Spleen (tissue), 11 donors: ENCODE measurements at regions not wholly inside any gene's neighbourhood (a gene's known extent, or its start where the extent isn't known, plus 50 kb on each side); places are given as distances from the start of the nearest gene placed in this dataset.

Experiments
- DNase-seq: peaks from one replicate; pipeline ENCODE4 v3.0.0-alpha.2; 2020
- H3K27ac ChIP-seq, 8 donors: fragments of 200-600 bp; sonication (generic) in 7 of 8; 1 replicate in 4 of 8; 2 replicates in 4 of 8; pipeline versions ENCODE4 v1.5.0 to v1.8.0; 2016 to 2021; ENCODE audit warnings: inconsistent platforms in 4 of 8, mild to moderate bottlenecking in 4 of 8, moderate library complexity in 1 of 8
- H3K27me3 ChIP-seq, 7 donors: fragments of 200-600 bp; sonication (generic) in 6 of 7; replicated peaks in 1 of 7; 1 replicate in 4 of 7; 2 replicates in 3 of 7; pipeline versions ENCODE4 v1.5.0 to v1.8.0; 2016 to 2021; ENCODE audit warnings: inconsistent platforms in 3 of 7, mild to moderate bottlenecking in 1 of 7
- H3K36me3 ChIP-seq, 6 donors: fragments of 200-600 bp; sonication (generic) in 5 of 6; 1 replicate in 4 of 6; 2 replicates in 2 of 6; pipeline versions ENCODE4 v1.5.0 to v1.8.0; 2016 to 2021; ENCODE audit warnings: inconsistent platforms in 2 of 6
- H3K4me1 ChIP-seq, 6 donors: fragments of 200-600 bp; sonication (generic) in 5 of 6; 1 replicate in 3 of 6; 2 replicates in 3 of 6; pipeline versions ENCODE4 v1.5.0 to v1.8.0; 2016 to 2021; ENCODE audit warnings: inconsistent platforms in 3 of 6
- H3K4me3 ChIP-seq, 8 donors: fragments of 200-600 bp; sonication (generic) in 7 of 8; 1 replicate in 4 of 8; 2 replicates in 4 of 8; pipeline versions ENCODE4 v1.5.0 to v1.8.0; 2016 to 2021; ENCODE audit warnings: inconsistent platforms in 4 of 8, mild to moderate bottlenecking in 4 of 8, moderate library complexity in 2 of 8
- H3K9me3 ChIP-seq, 8 donors: fragments of 200-600 bp; sonication (generic) in 7 of 8; 1 replicate in 4 of 8; 2 replicates in 4 of 8; pipeline versions ENCODE4 v1.5.0 to v1.8.0; 2016 to 2021; ENCODE audit warnings: inconsistent platforms in 4 of 8
- POLR2A ChIP-seq, 3 donors: fragments of 450-650 bp; IDR thresholded peaks; one replicate each; pipeline ENCODE4 v1.5.1; 2017; ENCODE audit warnings: antibody characterized with exemption in 3 of 3, mild to moderate bottlenecking in 1 of 3
- POLR2AphosphoS5 ChIP-seq, 3 donors: sonication (generic); formaldehyde crosslinking; IDR thresholded peaks; one replicate each; pipeline ENCODE4 v1.5.1; 2017; ENCODE audit warnings: antibody characterized with exemption in 3 of 3
- WGBS, 5 donors: extraction: QIAGEN DNeasy Blood & Tissue Kit in 3 of 5; methylation state at CpG; one replicate each; pipeline versions ENCODE4 v1.1.5 to v1.1.7; 2013 to 2018; 5-methylcytosine and 5-hydroxymethylcytosine counted together
- intact Hi-C: fragments of 100-400 bp; cut with DNase I; formaldehyde crosslinking; loops from one replicate; pipeline ENCODE4 v1.15.0; 2023; ENCODE audit warnings: low total_unique reads
- TF ChIP-seq, protein P1 (sequence below), 11 experiments: fragments of 200-600 bp in 7 of 11; fragments of 450-650 bp in 4 of 11; sonication (generic) in 4 of 11; IDR thresholded peaks in 8 of 11; conservative IDR thresholded peaks in 3 of 11; 1 replicate in 7 of 11; 2 replicates in 4 of 11; pipeline versions ENCODE4 v1.4.0 to v1.8.0; 2016 to 2021; ENCODE audit warnings: antibody characterized with exemption in 11 of 11, inconsistent platforms in 4 of 11, mild to moderate bottlenecking in 1 of 11
- donor health status: healthy with polysubstance abuse.
- donor health status: DM: no; HTN: no; CAD: no; lungs with moderate emphysema.
- donor health status: DM: no; HTN: no; CAD: no.
- donor health status: Bipolar disorder and iron deficiency.
- donor health status: healthy.
- donor health status: DM: no; HTN: no; CAD: no.
- donor health status: DM: yes; HTN: yes; CAD: no.

DNA sequence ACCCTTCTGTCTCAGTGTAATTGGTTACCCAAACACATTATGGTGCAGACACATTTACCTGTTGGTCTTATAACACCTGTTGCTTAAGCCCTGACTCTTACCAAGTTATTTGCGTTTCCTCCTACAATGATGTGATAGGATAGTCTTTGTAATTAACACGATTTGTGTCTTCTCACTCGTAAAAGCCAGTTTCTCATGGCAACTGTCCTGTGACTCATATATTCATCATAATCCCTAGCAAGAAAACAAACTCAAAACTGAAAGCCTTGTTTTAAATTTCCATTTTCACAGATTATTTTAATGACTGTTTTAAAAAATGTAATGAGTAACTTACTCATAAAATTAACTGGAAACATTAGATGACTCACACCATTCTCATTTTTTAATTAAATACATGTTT lies 495.2 kb downstream of the NLGN4X start:
- TF ChIP-seq, protein P1, sequence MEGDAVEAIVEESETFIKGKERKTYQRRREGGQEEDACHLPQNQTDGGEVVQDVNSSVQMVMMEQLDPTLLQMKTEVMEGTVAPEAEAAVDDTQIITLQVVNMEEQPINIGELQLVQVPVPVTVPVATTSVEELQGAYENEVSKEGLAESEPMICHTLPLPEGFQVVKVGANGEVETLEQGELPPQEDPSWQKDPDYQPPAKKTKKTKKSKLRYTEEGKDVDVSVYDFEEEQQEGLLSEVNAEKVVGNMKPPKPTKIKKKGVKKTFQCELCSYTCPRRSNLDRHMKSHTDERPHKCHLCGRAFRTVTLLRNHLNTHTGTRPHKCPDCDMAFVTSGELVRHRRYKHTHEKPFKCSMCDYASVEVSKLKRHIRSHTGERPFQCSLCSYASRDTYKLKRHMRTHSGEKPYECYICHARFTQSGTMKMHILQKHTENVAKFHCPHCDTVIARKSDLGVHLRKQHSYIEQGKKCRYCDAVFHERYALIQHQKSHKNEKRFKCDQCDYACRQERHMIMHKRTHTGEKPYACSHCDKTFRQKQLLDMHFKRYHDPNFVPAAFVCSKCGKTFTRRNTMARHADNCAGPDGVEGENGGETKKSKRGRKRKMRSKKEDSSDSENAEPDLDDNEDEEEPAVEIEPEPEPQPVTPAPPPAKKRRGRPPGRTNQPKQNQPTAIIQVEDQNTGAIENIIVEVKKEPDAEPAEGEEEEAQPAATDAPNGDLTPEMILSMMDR (IDR thresholded peaks at IDR 0.05 in 8 of 11, conservative IDR thresholded peaks at IDR 0.05 in 3 of 11) = no peak
- no peak for TF ChIP-seq POLR2AphosphoS5 (IDR thresholded peaks at IDR 0.05)
- no peak for TF ChIP-seq POLR2A (IDR thresholded peaks at IDR 0.05)
- Histone ChIP-seq H3K9me3 (peaks cover 0 to 4% (median 0%) of the 10 kb centered on the region in 8 donors), H3K36me3 (no peaks in the 10 kb centered on the region), H3K4me1 (no peaks in the 10 kb centered on the region), H3K27me3 (no peaks in the 10 kb centered on the region), H3K27ac (no peak overlapping the region), H3K4me3 (no peak overlapping the region)
- 48 to 93% (median 76%) methylated on average over 3 of the region's 3 CpGs for WGBS, 5 donors
- DNase-seq = no peak
- intact Hi-C loops = no loop called here

DNA sequence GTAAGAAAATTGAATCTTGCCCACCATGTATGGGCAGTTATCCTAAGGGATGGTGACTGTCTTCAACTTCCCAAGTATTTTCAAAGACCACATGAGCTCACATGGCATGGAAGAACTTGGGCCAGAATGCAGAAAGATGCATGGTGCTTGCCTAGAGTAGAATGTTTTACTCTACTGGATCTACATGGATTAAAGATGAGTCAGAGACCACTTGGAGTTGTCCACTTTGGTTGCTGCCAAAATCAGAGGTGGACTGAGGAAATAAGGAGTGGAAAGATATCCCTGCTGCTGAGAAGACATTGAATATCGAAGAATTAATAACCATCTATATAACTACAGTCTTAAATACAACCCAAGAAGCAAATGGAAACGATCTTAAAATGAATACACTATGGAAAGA lies 498.1 kb downstream of the NLGN4X start:
- H3K36me3 ChIP-seq = no peaks in the 10 kb centered on the region
- no peak for DNase-seq
- H3K9me3 ChIP-seq = peaks cover 0 to 4% (median 0%) of the 10 kb centered on the region in 8 donors
- 39 to 90% (median 79%) methylated on average over 2 of the region's 2 CpGs for whole genome bisulfite sequencing, 5 donors
- no peaks in the 10 kb centered on the region for H3K4me1 ChIP-seq
- H3K4me3 ChIP-seq = no peak overlapping the region
- TF ChIP-seq POLR2AphosphoS5 (IDR thresholded peaks at IDR 0.05) = no peak
- TF ChIP-seq, protein P1 (IDR thresholded peaks at IDR 0.05 in 8 of 11, conservative IDR thresholded peaks at IDR 0.05 in 3 of 11) = no peak
- no peak for TF ChIP-seq POLR2A (IDR thresholded peaks at IDR 0.05)
- no peak overlapping the region for H3K27ac ChIP-seq
- no peaks in the 10 kb centered on the region for H3K27me3 ChIP-seq
- intact Hi-C loops = no loop called here

DNA sequence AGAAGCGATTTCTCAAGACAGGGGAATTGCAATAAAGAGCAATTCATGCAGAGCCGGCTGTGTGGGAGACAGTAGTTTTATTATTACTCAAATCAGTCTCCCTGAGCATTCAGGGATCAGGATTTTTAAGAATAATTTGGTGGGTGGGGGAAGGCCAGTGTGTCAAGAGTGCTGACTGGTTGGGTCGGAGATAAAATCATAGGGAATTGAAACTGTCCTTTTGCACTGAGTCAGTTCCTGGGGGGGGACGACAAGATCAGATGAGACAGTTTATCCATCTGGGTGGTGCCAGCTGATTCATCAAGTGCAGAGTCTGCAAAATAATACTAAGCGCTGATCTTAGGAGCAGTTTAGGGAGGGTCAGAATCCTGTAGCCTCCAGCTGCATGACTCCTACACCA lies 502.4 kb downstream of the NLGN4X start:
- no peak overlapping the region for H3K4me3 ChIP-seq
- no peaks in the 10 kb centered on the region for H3K27me3 ChIP-seq
- no peak for TF ChIP-seq POLR2AphosphoS5 (IDR thresholded peaks at IDR 0.05)
- no peak for DNase-seq
- H3K4me1 ChIP-seq = no peaks in the 10 kb centered on the region
- H3K36me3 ChIP-seq = no peaks in the 10 kb centered on the region
- WGBS, 5 donors = 56 to 77% (median 68%) methylated on average over 5 of the region's 5 CpGs
- peak overlapping the region in 1 of 8 donors; percentile 2 for H3K27ac ChIP-seq
- intact Hi-C loops = no loop called here
- no peaks in the 10 kb centered on the region for H3K9me3 ChIP-seq

DNA sequence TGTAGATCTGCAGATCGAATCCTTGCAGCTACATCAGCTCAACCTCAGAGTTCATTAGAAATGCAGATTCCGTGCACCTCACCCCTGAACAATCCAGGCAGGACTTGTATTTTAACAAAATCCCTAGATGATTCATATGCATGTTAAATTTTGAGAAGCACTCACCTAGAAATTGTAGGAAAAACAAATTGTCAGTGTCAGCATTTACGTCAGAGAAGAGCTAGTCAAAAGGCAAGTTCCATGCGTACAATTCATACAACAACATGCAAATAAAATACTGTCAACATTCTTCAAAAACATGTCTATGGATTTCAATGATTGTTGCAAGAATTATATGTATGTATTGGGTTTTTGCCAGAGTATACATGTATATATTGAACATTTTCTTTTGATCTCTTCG lies 504.5 kb downstream of the NLGN4X start:
- no peak for TF ChIP-seq POLR2A (IDR thresholded peaks at IDR 0.05)
- TF ChIP-seq, protein P1 (IDR thresholded peaks at IDR 0.05 in 8 of 11, conservative IDR thresholded peaks at IDR 0.05 in 3 of 11) = no peak
- TF ChIP-seq POLR2AphosphoS5 (IDR thresholded peaks at IDR 0.05) = no peak
- Histone ChIP-seq H3K9me3 (peaks cover 0 to 4% (median 0%) of the 10 kb centered on the region in 8 donors), H3K4me1 (no peaks in the 10 kb centered on the region), H3K36me3 (no peaks in the 10 kb centered on the region), H3K27me3 (no peaks in the 10 kb centered on the region), H3K27ac (no peak overlapping the region), H3K4me3 (no peak overlapping the region)
- WGBS, 5 donors = 82 to 92% (median 88%) methylated on average over 5 of the region's 5 CpGs
- intact Hi-C loops = no loop called here
- no peak for DNase-seq

DNA sequence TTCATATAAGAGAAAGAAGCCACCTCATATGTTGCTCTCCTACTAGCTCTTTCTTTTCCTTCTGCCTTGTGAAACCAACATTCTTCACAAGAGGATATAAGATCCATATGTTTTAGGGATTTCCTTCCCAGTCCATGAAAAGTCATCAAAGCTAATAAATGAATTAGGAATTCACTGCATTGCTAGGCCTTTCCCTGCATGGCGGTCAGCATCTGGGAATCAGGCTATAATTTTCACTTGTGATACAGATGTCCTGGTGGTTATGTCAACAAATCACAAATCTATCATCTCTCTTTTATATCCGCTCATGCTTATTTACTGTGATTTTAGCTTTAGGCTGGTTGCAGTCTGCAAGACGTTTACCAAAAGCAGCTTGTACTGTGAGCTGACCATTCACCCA lies 510.0 kb downstream of the NLGN4X start:
- intact Hi-C loops = no loop called here
- H3K36me3 ChIP-seq = no peaks in the 10 kb centered on the region
- H3K4me1 ChIP-seq = no peaks in the 10 kb centered on the region
- 67 to 85% (median 80%) methylated on average over 3 of the region's 3 CpGs for WGBS, 5 donors
- H3K4me3 ChIP-seq = no peak overlapping the region
- DNase-seq = no peak
- H3K27ac ChIP-seq = no peak overlapping the region
- peaks cover 0 to 14% (median 0%) of the 10 kb centered on the region in 8 donors for H3K9me3 ChIP-seq
- TF ChIP-seq POLR2AphosphoS5 (IDR thresholded peaks at IDR 0.05) (no peak), POLR2A (IDR thresholded peaks at IDR 0.05) (no peak)
- TF ChIP-seq, protein P1 (IDR thresholded peaks at IDR 0.05 in 8 of 11, conservative IDR thresholded peaks at IDR 0.05 in 3 of 11) = no peak
- no peaks in the 10 kb centered on the region for H3K27me3 ChIP-seq
